ENCODE measurements at regions not wholly inside any gene's neighbourhood (a gene's known extent, or its start where the extent isn't known, plus 50 kb on each side); places are given as distances from the start of the nearest gene placed in this dataset.

GRCh38 chr4:157980158-157980557 lies 192.7 kb downstream of the GASK1B start:
- Histone ChIP-seq H3K79me2 (ENCODE audit: insufficient read depth, low read length) (no peaks in the 10 kb centered on the region), H3K27me3 (ENCODE audit: low read length) (no peaks in the 10 kb centered on the region), H3K9me3 (ENCODE audit: insufficient read depth, low read length) (no peaks in the 10 kb centered on the region), H3F3A (ENCODE audit: insufficient read depth) (no peaks in the 10 kb centered on the region), H2AFZ (ENCODE audit: low read depth, low read length, severe bottlenecking) (no peak overlapping the region), H4K20me1 (ENCODE audit: low read depth, low read length) (no peaks in the 10 kb centered on the region), H3K9ac (ENCODE audit: low read length) (no peak overlapping the region), H3K36me3 (ENCODE audit: low read length) (no peaks in the 10 kb centered on the region), H3K4me3 (ENCODE audit: insufficient read depth, low read length, poor library complexity, severe bottlenecking) (no peak overlapping the region), H3K9me2 (replicated peaks; ENCODE audit: insufficient read depth, low read length) (no peaks in the 10 kb centered on the region), H3K4me2 (ENCODE audit: low read depth, low read length, poor library complexity, severe bottlenecking) (no peak overlapping the region), H3K27ac (ENCODE audit: low read depth, low read length) (no peak overlapping the region)
- TF ChIP-seq CTCF (IDR thresholded peaks at IDR 0.05; ENCODE audit: insufficient read depth, low read length, poor library complexity, severe bottlenecking) = no peak
- TF ChIP-seq EZH2phosphoT487 (conservative IDR thresholded peaks at IDR 0.05; ENCODE audit: low read length) = no peak

- Histone ChIP-seq H3K4me2 (ENCODE audit: low read depth, low read length, poor library complexity, severe bottlenecking) (no peak overlapping the region), H2AFZ (ENCODE audit: low read depth, low read length, severe bottlenecking) (no peak overlapping the region), H3K79me2 (ENCODE audit: insufficient read depth, low read length) (no peaks in the 10 kb centered on the region), H4K20me1 (ENCODE audit: low read depth, low read length) (no peaks in the 10 kb centered on the region), H3K9me2 (replicated peaks; ENCODE audit: insufficient read depth, low read length) (no peaks in the 10 kb centered on the region), H3K27me3 (ENCODE audit: low read length) (no peaks in the 10 kb centered on the region), H3K27ac (ENCODE audit: low read depth, low read length) (no peak overlapping the region), H3F3A (ENCODE audit: insufficient read depth) (no peaks in the 10 kb centered on the region), H3K4me3 (ENCODE audit: insufficient read depth, low read length, poor library complexity, severe bottlenecking) (no peak overlapping the region), H3K9me3 (ENCODE audit: insufficient read depth, low read length) (no peaks in the 10 kb centered on the region), H3K36me3 (ENCODE audit: low read length) (no peaks in the 10 kb centered on the region), H3K9ac (ENCODE audit: low read length) (no peak overlapping the region)
- TF ChIP-seq EZH2phosphoT487 (conservative IDR thresholded peaks at IDR 0.05; ENCODE audit: low read length) = no peak
- peak; percentile 69 for TF ChIP-seq CTCF (IDR thresholded peaks at IDR 0.05; ENCODE audit: insufficient read depth, low read length, poor library complexity, severe bottlenecking)
Measured at GRCh38 chr4:157978680-157979361, 194.0 kb downstream of the GASK1B start.

- Histone ChIP-seq H3K4me2 (ENCODE audit: low read depth, low read length, poor library complexity, severe bottlenecking) (no peak overlapping the region), H3K36me3 (ENCODE audit: low read length) (no peaks in the 10 kb centered on the region), H3K9me2 (replicated peaks; ENCODE audit: insufficient read depth, low read length) (no peaks in the 10 kb centered on the region), H3K9ac (ENCODE audit: low read length) (no peak overlapping the region), H3K4me3 (ENCODE audit: insufficient read depth, low read length, poor library complexity, severe bottlenecking) (no peak overlapping the region), H3F3A (ENCODE audit: insufficient read depth) (no peaks in the 10 kb centered on the region), H4K20me1 (ENCODE audit: low read depth, low read length) (no peaks in the 10 kb centered on the region), H3K27ac (ENCODE audit: low read depth, low read length) (no peak overlapping the region), H3K9me3 (ENCODE audit: insufficient read depth, low read length) (no peaks in the 10 kb centered on the region), H3K79me2 (ENCODE audit: insufficient read depth, low read length) (no peaks in the 10 kb centered on the region), H2AFZ (ENCODE audit: low read depth, low read length, severe bottlenecking) (no peak overlapping the region), H3K27me3 (ENCODE audit: low read length) (no peaks in the 10 kb centered on the region)
- TF ChIP-seq EZH2phosphoT487 (conservative IDR thresholded peaks at IDR 0.05; ENCODE audit: low read length) (no peak), CTCF (IDR thresholded peaks at IDR 0.05; ENCODE audit: insufficient read depth, low read length, poor library complexity, severe bottlenecking) (no peak)
Measured at GRCh38 chr4:157977086-157977485, 195.7 kb downstream of the GASK1B start.

Data from SU-DHL-6 (cell line).